HEK293T (cell line): ENCODE measurements at regions not wholly inside any gene's neighbourhood (a gene's known extent, or its start where the extent isn't known, plus 50 kb on each side); places are given as distances from the start of the nearest gene placed in this dataset.

ENCODE experiments used
- ARNT ChIP-seq: fragments of 450-650 bp; IDR thresholded peaks from 2 replicates; pipeline ENCODE4 v1.6.1; 2017; ENCODE audit warnings: mild to moderate bottlenecking
- BHLHE40 ChIP-seq: fragments of 450-650 bp; IDR thresholded peaks from 2 replicates; pipeline ENCODE4 v1.6.1; 2016; ENCODE audit warnings: mild to moderate bottlenecking, moderate library complexity, borderline replicate concordance
- FOXA1 ChIP-seq: fragments of 450-650 bp; IDR thresholded peaks from 2 replicates; pipeline ENCODE4 v1.6.1; 2016; ENCODE audit warnings: mild to moderate bottlenecking
- FOXK2 ChIP-seq: fragments of 450-650 bp; IDR thresholded peaks from 2 replicates; pipeline ENCODE4 v1.6.1; 2016; ENCODE audit warnings: mild to moderate bottlenecking
- FOXM1 ChIP-seq: fragments of 450-650 bp; IDR thresholded peaks from 2 replicates; pipeline ENCODE4 v1.6.1; 2017; ENCODE audit warnings: mild to moderate bottlenecking, borderline replicate concordance
- L3MBTL2 ChIP-seq: fragments of 450-650 bp; conservative IDR thresholded peaks from 2 replicates; pipeline ENCODE4 v1.6.1; 2016; ENCODE audit warnings: mild to moderate bottlenecking
- NFRKB ChIP-seq: fragments of 450-650 bp; IDR thresholded peaks from 2 replicates; pipeline ENCODE4 v1.6.1; 2016; ENCODE audit warnings: mild to moderate bottlenecking, moderate library complexity

DNA sequence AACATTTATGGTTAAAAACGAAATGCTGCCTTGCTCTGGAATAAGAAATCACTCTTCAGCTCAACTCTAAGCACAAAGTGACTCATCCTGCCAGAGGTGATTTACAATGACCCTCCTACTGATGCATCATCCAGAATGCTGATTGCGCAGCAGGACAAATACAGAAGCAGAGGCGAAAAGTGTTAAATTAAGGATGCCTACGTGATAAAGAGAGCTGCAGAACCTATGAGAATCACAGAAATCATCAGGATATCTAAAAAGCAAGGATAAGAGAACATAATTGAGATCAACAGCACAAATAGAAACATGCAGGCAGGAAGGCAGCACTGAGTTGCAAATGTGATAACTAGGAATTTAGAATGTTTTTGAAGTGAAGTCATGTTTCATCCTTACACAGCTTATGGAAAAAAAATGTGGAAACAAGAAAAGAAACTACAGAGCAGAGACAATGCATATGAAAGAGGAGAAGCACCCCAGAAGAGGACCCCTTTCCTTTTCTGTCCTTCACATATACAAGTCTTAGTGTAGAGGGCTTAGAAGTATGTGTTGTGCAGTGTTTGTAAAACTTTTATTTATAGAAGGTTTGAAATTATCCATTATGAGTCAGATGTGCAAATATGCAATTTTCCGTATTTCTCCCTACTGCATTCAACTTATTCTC, 188.4 kb downstream of the SLC7A11 start:
- TF ChIP-seq L3MBTL2 (no peak), FOXM1 (no peak), NFRKB (no peak), ARNT (no peak), FOXA1 (no peak), BHLHE40 (no peak), FOXK2 (no peak)
